ENCODE measurements at regions not wholly inside any gene's neighbourhood (a gene's known extent, or its start where the extent isn't known, plus 50 kb on each side); places are given as distances from the start of the nearest gene placed in this dataset.

GRCh38 chr5:5930561-5930960, 447.8 kb downstream of the MED10 start:
- DNase-seq = no peak

GRCh38 chr5:5929291-5930020, 448.9 kb downstream of the MED10 start:
- no peak for DNase-seq

- no peak for DNase-seq
These were observed 453.2 kb downstream of the MED10 start for GRCh38 chr5:5925191-5925590.

- DNase-seq = no peak
These were observed 458.9 kb downstream of the MED10 start for GRCh38 chr5:5919411-5919810.

GRCh38 chr5:5906778-5907177, 471.6 kb downstream of the MED10 start:
- DNase-seq = no peak

GRCh38 chr5:5905186-5905585, 473.2 kb downstream of the MED10 start:
- DNase-seq = no peak

- no peak for DNase-seq
These were observed 474.2 kb downstream of the MED10 start for GRCh38 chr5:5904113-5904512.

GRCh38 chr5:5902678-5903646, 475.4 kb downstream of the MED10 start:
- no peak for DNase-seq

GRCh38 chr5:5900350-5900749, 477.9 kb downstream of the ICE1 start:
- DNase-seq = no peak

- DNase-seq = no peak
These were observed 477.2 kb downstream of the ICE1 start for GRCh38 chr5:5899716-5900115.

- DNase-seq = no peak
These were observed 465.8 kb downstream of the ICE1 start for GRCh38 chr5:5888284-5888683.

GRCh38 chr5:5887833-5888232, 465.4 kb downstream of the ICE1 start:
- DNase-seq = no peak

GRCh38 chr5:5886812-5887486, 464.5 kb downstream of the ICE1 start:
- no peak for DNase-seq

- DNase-seq = no peak
These were observed 463.9 kb downstream of the ICE1 start for GRCh38 chr5:5886353-5886752.

- DNase-seq = no peak
These were observed 463.3 kb downstream of the ICE1 start for GRCh38 chr5:5885782-5886181.

- no peak for DNase-seq
These were observed 462.1 kb downstream of the ICE1 start for GRCh38 chr5:5884593-5884992.

GRCh38 chr5:5883562-5883961, 461.1 kb downstream of the ICE1 start:
- DNase-seq = no peak

- no peak for DNase-seq
These were observed 460.7 kb downstream of the ICE1 start for GRCh38 chr5:5883146-5883545.

- no peak for DNase-seq
These were observed 460.2 kb downstream of the ICE1 start for GRCh38 chr5:5882706-5883105.

- DNase-seq = no peak
These were observed 458.8 kb downstream of the ICE1 start for GRCh38 chr5:5881294-5881693.

- no peak for DNase-seq
These were observed 457.7 kb downstream of the ICE1 start for GRCh38 chr5:5880077-5880763.

GRCh38 chr5:5857396-5857795, 434.9 kb downstream of the ICE1 start:
- DNase-seq = no peak

GRCh38 chr5:5854087-5854486, 431.6 kb downstream of the ICE1 start:
- DNase-seq = no peak

Data from dermis blood vessel endothelial cell (primary cell).